ENCODE measurements at regions not wholly inside any gene's neighbourhood (a gene's known extent, or its start where the extent isn't known, plus 50 kb on each side); places are given as distances from the start of the nearest gene placed in this dataset.

DNA sequence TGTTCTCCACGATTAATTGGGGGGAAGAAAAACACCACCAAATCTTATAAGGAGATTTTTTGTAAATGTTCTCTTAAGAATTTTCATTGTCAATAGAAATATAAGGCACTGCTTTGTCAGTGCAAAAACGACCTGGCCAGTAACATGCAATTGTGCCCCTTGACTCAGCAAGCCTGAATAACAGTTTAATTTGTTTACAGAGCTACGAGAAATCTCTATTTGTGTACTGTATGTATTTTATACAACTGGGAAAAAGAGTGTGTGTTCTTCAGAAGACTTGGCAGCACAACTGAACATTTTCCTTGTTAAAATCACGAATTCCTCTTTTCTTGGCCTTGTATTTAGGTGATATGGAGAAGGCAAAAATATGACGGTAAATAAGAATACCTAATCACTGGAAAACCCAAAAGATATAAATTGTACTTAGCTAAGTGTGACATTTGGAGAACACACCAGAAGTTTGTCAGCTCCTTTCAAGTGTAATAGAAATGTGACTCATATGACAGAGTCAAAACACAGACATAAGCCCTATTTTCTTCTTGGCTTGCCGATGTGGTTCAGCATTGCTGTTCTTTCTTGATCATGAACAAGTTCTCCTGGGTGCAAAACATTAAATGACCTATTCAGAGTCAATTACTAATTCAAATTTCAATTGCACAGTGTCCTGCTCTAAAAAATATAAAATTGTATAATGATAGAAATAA lies 945.0 kb upstream of the INTU start:
- TF ChIP-seq, protein P1, sequence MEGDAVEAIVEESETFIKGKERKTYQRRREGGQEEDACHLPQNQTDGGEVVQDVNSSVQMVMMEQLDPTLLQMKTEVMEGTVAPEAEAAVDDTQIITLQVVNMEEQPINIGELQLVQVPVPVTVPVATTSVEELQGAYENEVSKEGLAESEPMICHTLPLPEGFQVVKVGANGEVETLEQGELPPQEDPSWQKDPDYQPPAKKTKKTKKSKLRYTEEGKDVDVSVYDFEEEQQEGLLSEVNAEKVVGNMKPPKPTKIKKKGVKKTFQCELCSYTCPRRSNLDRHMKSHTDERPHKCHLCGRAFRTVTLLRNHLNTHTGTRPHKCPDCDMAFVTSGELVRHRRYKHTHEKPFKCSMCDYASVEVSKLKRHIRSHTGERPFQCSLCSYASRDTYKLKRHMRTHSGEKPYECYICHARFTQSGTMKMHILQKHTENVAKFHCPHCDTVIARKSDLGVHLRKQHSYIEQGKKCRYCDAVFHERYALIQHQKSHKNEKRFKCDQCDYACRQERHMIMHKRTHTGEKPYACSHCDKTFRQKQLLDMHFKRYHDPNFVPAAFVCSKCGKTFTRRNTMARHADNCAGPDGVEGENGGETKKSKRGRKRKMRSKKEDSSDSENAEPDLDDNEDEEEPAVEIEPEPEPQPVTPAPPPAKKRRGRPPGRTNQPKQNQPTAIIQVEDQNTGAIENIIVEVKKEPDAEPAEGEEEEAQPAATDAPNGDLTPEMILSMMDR (IDR thresholded peaks at IDR 0.05; ENCODE audit: insufficient read depth, low read depth, low read length), result no peak
- TF ChIP-seq EZH2 (IDR thresholded peaks at IDR 0.05; ENCODE audit: insufficient read depth, low read length), result no peak
